ENCODE measurements at regions not wholly inside any gene's neighbourhood (a gene's known extent, or its start where the extent isn't known, plus 50 kb on each side); places are given as distances from the start of the nearest gene placed in this dataset.

DNA sequence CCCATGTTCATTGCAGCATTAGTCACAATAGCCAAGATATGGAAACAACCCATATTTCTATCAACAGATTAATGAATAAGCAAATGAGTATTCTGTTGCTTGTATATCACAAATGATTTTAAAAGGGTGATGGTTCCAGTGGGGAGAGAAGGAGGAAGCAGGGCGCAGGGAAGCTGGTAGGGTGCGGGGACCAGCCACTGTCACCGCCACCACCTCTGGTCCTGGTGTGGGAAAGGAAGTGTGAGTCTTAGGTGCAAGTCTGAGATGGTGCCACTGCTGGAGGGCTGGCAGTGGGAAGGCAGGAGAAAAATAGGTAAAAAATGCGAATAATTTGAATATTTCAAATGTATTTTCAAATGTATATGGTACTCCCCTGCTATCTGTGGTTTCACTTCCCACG lies 286.8 kb upstream of the DDX53 start:
- Histone ChIP-seq H3K18ac (ENCODE audit: insufficient read length, low read depth, low read length) (no peak overlapping the region), H3K14ac (ENCODE audit: insufficient read depth, low read length) (no peak overlapping the region), H4K20me1 (ENCODE audit: control insufficient read depth, insufficient read depth, insufficient read length) (no peaks in the 10 kb centered on the region), H2BK5ac (ENCODE audit: insufficient read length, low read length) (no peak overlapping the region), H2BK20ac (ENCODE audit: low read depth, low read length, poor library complexity, severe bottlenecking) (no peak overlapping the region), H3K4me1 (ENCODE audit: insufficient read depth, low read length) (no peaks in the 10 kb centered on the region), H4K5ac (ENCODE audit: insufficient read length, low read depth, low read length) (no peak overlapping the region), H3K79me2 (ENCODE audit: insufficient read depth, low read length) (no peaks in the 10 kb centered on the region), H3K9ac (ENCODE audit: extremely low read depth, insufficient read length, low read length) (no peak overlapping the region), H3K23ac (ENCODE audit: insufficient read length, low read depth, low read length) (no peak overlapping the region), H2BK120ac (ENCODE audit: low read depth, low read length, poor library complexity, severe bottlenecking) (no peak overlapping the region), H3K79me1 (ENCODE audit: insufficient read depth, low read depth, low read length, poor library complexity, severe bottlenecking) (no peaks in the 10 kb centered on the region), H4K91ac (ENCODE audit: insufficient read length, low read depth, low read length) (no peak overlapping the region), H3K9me3 (ENCODE audit: control insufficient read depth, low read depth, low read length) (no peaks in the 10 kb centered on the region), H3K23me2 (ENCODE audit: insufficient read length, low read depth, low read length, poor library complexity, severe bottlenecking) (no peaks in the 10 kb centered on the region), H2AFZ (ENCODE audit: low read length) (no peak overlapping the region), H3K4me2 (ENCODE audit: insufficient read depth, insufficient read length, low read length) (no peak overlapping the region), H3K4ac (ENCODE audit: low read depth, low read length) (no peak overlapping the region), H3T11ph (ENCODE audit: low read length) (no peak overlapping the region), H3K27ac (ENCODE audit: insufficient read length, low read depth, low read length) (no peak overlapping the region), H2BK12ac (ENCODE audit: insufficient read length, low read depth, low read length) (no peak overlapping the region), H2AK5ac (ENCODE audit: insufficient read length, low read length) (no peak overlapping the region), H3K27me3 (ENCODE audit: insufficient read depth, low read length) (no peaks in the 10 kb centered on the region), H3K56ac (ENCODE audit: insufficient read length, low read depth, low read length) (no peak overlapping the region), H4K8ac (replicated peaks; ENCODE audit: insufficient read length, low read depth, low read length) (no peak overlapping the region), H2BK15ac (ENCODE audit: low read depth, low read length) (no peak overlapping the region)
- Mint-ChIP-seq H3K36me3 (ENCODE audit: insufficient read depth in 1 of 3, low read depth in 3 of 3) (no peaks in the 10 kb centered on the region), H3K27me3 (ENCODE audit: low read depth) (no peaks in the 10 kb centered on the region), H3K9me3 (peaks cover 0 to 9% of the 10 kb centered on the region in 2 experiments; a peak in 3 of 5 replicates), H3K27ac (no peak overlapping the region), H3K4me1 (peaks cover 0 to 4% of the 10 kb centered on the region in 2 experiments; a peak in 2 of 4 replicates), H3K4me3 (no peak overlapping the region)
- no CpG with 5 or more reads among the region's 5 CpGs for WGBS (ENCODE audit: extremely low coverage, insufficient read length, low lambda C conversion rate)
- no peak for DNase-seq
- TF ChIP-seq, protein P1, sequence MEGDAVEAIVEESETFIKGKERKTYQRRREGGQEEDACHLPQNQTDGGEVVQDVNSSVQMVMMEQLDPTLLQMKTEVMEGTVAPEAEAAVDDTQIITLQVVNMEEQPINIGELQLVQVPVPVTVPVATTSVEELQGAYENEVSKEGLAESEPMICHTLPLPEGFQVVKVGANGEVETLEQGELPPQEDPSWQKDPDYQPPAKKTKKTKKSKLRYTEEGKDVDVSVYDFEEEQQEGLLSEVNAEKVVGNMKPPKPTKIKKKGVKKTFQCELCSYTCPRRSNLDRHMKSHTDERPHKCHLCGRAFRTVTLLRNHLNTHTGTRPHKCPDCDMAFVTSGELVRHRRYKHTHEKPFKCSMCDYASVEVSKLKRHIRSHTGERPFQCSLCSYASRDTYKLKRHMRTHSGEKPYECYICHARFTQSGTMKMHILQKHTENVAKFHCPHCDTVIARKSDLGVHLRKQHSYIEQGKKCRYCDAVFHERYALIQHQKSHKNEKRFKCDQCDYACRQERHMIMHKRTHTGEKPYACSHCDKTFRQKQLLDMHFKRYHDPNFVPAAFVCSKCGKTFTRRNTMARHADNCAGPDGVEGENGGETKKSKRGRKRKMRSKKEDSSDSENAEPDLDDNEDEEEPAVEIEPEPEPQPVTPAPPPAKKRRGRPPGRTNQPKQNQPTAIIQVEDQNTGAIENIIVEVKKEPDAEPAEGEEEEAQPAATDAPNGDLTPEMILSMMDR (conservative IDR thresholded peaks at IDR 0.05) = no peak
